Tibial nerve (tissue), 3 donors: ENCODE measurements at regions not wholly inside any gene's neighbourhood (a gene's known extent, or its start where the extent isn't known, plus 50 kb on each side); places are given as distances from the start of the nearest gene placed in this dataset.

Source experiments
- CTCF ChIP-seq, 5 experiments: fragments of 200-600 bp in 3 of 5; fragments of 450-650 bp in 2 of 5; sonication (generic) in 3 of 5; IDR thresholded peaks; one replicate each; pipeline ENCODE4 v1.5.1; 2016 to 2019; ENCODE audit warnings: antibody characterized with exemption in 5 of 5, mild to moderate bottlenecking in 3 of 5, moderate library complexity in 2 of 5
- POLR2A ChIP-seq, 2 donors: fragments of 450-650 bp; IDR thresholded peaks; one replicate each; pipeline ENCODE4 v1.6.1; 2017; ENCODE audit warnings: antibody characterized with exemption in 2 of 2, mild to moderate bottlenecking in 2 of 2, moderate library complexity in 2 of 2

- TF ChIP-seq CTCF (IDR thresholded peaks at IDR 0.05) (no peak), POLR2A (IDR thresholded peaks at IDR 0.05) (no peak)
Measured at GRCh38 chr2:58739033-58739432, 497.9 kb upstream of the FANCL start.
